KBM-7 (cell line): ENCODE measurements at regions not wholly inside any gene's neighbourhood (a gene's known extent, or its start where the extent isn't known, plus 50 kb on each side); places are given as distances from the start of the nearest gene placed in this dataset.

Source experiments
- DNase-seq: peaks from one replicate; pipeline ENCODE4 v3.0.0-alpha.2; 2015
- in situ Hi-C: fragments of 300-500 bp; cut with MboI; formaldehyde crosslinking; loops from 2 replicates; pipeline ENCODE4 v1.14.3; 2020; ENCODE audit warnings: low sequenced_read_pairs, low pct_unique_long_range_greater_than_20kb, mixed read lengths

DNA sequence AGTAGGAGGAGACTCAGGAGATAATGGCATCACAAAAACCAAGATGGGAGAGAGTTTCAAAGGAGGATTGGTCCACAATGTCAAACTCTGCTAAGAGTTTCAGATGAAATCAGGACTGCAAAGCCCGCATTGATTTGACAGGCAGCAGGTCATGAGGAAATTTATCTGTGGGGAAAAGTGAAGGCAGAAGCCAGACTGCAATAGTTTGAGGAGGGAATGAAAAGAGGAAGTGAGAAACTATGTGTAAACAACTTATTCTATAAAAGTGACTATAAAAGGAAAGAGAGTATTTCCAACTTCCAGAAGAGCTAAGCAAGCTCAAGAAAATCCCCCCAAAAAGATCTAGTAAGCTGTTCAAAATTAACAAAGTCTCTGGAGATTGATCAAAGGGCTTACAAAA lies 66.3 kb upstream of the DGKK start:
- peak; percentile 48 for DNase-seq
- in situ Hi-C loops: no loop called here
